H7 (cell line): ENCODE measurements at regions not wholly inside any gene's neighbourhood (a gene's known extent, or its start where the extent isn't known, plus 50 kb on each side); places are given as distances from the start of the nearest gene placed in this dataset.

Source experiments
- DNase-seq: peaks from one replicate; pipeline ENCODE4 v3.0.0; 2012
- H3K27me3 ChIP-seq: 2 replicates; pipeline ENCODE4 v1.6.0; 2011; ENCODE audit warnings: mild to moderate bottlenecking, low read length; ENCODE audit not compliant: control insufficient read depth, insufficient read depth
- H3K36me3 ChIP-seq: replicated peaks from 2 replicates; pipeline ENCODE4 v1.5.1; 2011; ENCODE audit warnings: low read length; ENCODE audit not compliant: control insufficient read depth, insufficient read depth
- H3K4me3 ChIP-seq: 2 replicates; pipeline ENCODE4 v1.5.1; 2011; ENCODE audit warnings: low read depth, mild to moderate bottlenecking, control low read depth, low read length, moderate library complexity; ENCODE audit not compliant: insufficient read depth

GRCh38 chr10:2130705-2131305 is 393.5 kb upstream of the ADARB2 start:
- no peak for DNase-seq
- no peaks in the 10 kb centered on the region for H3K27me3 ChIP-seq
- H3K36me3 ChIP-seq: no peaks in the 10 kb centered on the region
- H3K4me3 ChIP-seq: no peak overlapping the region

GRCh38 chr10:2128991-2129390 is 391.7 kb upstream of the ADARB2 start:
- H3K4me3 ChIP-seq: no peak overlapping the region
- H3K27me3 ChIP-seq: no peaks in the 10 kb centered on the region
- no peaks in the 10 kb centered on the region for H3K36me3 ChIP-seq
- no peak for DNase-seq

DNA sequence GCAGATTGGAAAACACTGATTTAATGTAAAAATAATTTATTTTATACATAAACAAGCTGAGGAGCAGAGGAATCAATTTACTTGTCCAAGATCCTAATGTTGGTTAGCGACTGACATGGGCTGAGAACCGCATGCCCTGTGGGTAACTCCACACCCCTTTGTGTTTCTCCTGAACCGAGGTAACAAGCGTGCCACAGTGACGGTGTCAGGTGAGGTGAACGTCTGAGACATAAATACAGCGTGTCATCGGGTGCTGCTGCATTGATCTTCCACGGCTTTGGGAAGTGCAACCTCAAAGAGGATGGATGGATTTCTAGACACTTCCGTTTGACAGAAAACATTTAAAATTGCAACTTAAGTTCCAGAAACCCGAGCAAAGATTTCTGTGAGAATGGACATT is 386.8 kb upstream of the ADARB2 start:
- no peak for DNase-seq
- H3K4me3 ChIP-seq: no peak overlapping the region
- no peaks in the 10 kb centered on the region for H3K36me3 ChIP-seq
- H3K27me3 ChIP-seq: no peaks in the 10 kb centered on the region

DNA sequence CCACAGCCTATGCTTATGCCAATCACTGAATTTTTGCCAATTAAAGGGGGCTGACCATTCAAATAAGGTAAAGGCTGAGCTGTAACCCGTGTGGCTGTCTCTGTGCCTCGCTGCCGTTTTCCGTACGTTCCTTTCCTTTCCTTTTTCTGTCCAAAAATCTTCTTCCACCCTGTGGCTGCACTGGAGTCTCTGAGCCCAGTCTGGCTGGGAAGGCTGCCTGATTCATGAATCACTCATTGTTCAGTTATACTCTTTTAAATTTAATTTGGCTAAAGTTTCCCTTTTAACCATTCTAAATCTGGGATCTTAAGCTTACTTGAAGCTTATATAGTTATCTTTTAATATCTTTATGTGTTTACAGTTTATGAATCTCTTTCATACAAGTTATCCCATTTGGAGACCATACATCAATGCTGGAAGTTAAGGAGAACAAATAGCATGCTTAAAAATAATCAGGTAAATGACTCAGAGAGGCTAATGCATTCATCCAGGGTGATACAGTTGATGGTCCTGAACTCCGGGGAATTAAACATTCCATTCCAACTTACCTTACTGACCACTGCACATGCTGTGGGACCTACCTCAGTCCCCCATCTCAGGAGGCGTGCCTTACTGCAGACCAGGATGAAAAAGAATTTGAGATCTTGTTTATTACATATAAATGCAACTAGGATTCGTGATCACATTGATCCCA is 385.3 kb upstream of the ADARB2 start:
- Histone ChIP-seq H3K27me3 (no peaks in the 10 kb centered on the region), H3K36me3 (no peaks in the 10 kb centered on the region), H3K4me3 (no peak overlapping the region)
- DNase-seq: no peak

DNA sequence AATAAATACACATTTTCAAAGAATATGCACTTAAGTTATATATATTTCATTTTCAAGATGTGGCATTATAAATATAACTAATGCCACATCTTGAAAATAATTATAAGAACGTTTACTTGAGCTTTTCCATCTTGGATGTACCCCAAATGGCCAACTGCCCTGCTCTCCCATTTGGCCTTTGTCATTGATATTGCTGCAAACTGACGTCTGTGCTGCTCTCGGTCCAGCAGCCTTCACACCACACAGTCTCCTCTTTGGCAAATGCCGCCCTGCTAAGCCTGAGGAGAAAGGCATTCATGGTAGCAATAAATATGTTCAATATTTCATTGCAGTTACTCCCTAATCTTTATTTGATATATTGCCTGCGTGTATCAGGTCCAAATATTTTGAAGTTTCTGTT is 384.6 kb upstream of the ADARB2 start:
- Histone ChIP-seq H3K27me3 (no peaks in the 10 kb centered on the region), H3K4me3 (no peak overlapping the region), H3K36me3 (no peaks in the 10 kb centered on the region)
- no peak for DNase-seq

- H3K36me3 ChIP-seq: no peaks in the 10 kb centered on the region
- no peaks in the 10 kb centered on the region for H3K27me3 ChIP-seq
- no peak overlapping the region for H3K4me3 ChIP-seq
- DNase-seq: no peak
These were observed 384.0 kb upstream of the ADARB2 start for GRCh38 chr10:2121315-2121714.

DNA sequence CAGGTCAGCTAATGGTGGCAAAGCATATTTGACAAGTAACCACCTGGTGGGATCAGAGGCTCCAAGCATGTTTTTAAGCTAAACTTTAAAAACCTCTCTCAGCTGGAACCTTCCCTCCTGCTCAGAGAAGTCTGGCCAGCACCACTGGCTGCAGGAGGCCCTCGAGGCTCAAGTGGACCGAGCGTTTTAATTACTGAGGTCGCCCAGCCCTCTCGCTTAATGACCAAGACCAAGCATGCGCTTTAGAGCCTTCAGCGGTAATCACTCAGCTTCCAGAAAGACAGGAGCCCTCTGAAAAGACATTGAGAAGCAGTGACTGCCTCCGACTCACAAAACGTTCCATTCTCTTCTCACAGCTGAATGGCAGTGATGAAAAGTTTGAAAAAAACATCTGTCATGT is 383.4 kb upstream of the ADARB2 start:
- Histone ChIP-seq H3K36me3 (no peaks in the 10 kb centered on the region), H3K27me3 (no peaks in the 10 kb centered on the region), H3K4me3 (no peak overlapping the region)
- no peak for DNase-seq

GRCh38 chr10:2119316-2119715 is 382.0 kb upstream of the ADARB2 start:
- H3K27me3 ChIP-seq: no peaks in the 10 kb centered on the region
- no peak overlapping the region for H3K4me3 ChIP-seq
- H3K36me3 ChIP-seq: no peaks in the 10 kb centered on the region
- DNase-seq: no peak

DNA sequence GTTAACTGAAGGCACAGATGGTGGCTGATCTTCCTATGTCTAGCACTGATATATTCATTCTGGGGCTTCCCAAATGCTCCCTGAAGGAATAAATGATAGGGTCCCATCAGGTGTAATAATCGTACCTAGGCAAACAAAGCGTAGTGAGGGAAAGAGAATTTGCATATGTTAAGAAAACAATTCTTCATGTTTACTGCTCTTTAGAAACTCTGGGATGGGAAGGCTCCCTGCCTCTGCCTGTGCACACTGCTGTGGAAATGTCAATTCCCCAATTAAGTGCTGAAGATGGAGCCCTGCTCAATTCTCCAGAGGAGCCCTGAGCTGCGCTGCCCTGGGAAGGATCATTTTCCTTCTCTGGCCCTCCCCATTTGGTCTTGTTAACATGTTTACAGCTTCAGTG is 380.9 kb upstream of the ADARB2 start:
- no peaks in the 10 kb centered on the region for H3K27me3 ChIP-seq
- H3K4me3 ChIP-seq: no peak overlapping the region
- H3K36me3 ChIP-seq: no peaks in the 10 kb centered on the region
- DNase-seq: no peak

- DNase-seq: no peak
- Histone ChIP-seq H3K4me3 (no peak overlapping the region), H3K36me3 (no peaks in the 10 kb centered on the region), H3K27me3 (no peaks in the 10 kb centered on the region)
These were observed 380.3 kb upstream of the ADARB2 start for GRCh38 chr10:2117641-2118040.

- no peak for DNase-seq
- H3K36me3 ChIP-seq: no peaks in the 10 kb centered on the region
- H3K4me3 ChIP-seq: no peak overlapping the region
- H3K27me3 ChIP-seq: no peaks in the 10 kb centered on the region
These were observed 374.6 kb upstream of the ADARB2 start for GRCh38 chr10:2111965-2112364.

DNA sequence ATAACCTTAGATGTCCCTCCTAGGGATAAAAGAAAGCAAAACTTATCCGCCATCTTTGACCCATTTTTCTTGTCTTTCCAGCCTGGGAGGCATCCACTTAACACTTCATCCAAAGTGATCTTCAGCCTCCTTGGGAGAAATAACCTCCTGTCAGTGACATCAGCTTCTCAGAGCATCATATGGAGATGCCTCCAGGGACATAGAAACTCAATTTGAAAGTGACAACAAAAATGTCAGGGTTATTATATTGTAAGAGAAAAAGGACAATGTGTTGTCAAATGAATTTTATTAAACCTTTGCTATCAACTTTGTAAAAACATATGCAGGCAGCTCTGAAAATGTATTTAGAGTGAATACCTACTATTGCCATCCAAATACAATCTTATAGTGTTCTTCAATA is 371.2 kb upstream of the ADARB2 start:
- H3K36me3 ChIP-seq: no peaks in the 10 kb centered on the region
- no peaks in the 10 kb centered on the region for H3K27me3 ChIP-seq
- H3K4me3 ChIP-seq: no peak overlapping the region
- no peak for DNase-seq

DNA sequence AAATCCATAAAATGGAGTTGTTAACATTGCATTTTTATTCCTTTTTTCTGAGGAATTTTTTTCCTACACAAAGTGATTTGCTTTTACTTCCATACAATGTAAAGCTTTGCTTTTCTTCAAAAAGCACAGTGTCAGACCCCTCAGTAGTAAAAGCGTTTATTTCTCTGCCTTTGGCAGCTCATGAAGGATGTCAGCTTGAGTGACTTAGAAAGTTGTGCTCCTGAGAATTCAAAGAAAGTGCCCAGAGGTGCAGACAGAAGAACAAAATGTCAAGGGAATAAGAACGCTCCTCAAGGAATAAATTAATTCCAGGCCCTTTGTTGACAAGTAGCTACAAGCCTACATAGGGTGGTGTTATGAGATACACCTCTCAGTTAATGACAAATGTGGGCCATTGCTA is 369.3 kb upstream of the ADARB2 start:
- DNase-seq: no peak
- H3K36me3 ChIP-seq: no peaks in the 10 kb centered on the region
- H3K4me3 ChIP-seq: no peak overlapping the region
- no peaks in the 10 kb centered on the region for H3K27me3 ChIP-seq

DNA sequence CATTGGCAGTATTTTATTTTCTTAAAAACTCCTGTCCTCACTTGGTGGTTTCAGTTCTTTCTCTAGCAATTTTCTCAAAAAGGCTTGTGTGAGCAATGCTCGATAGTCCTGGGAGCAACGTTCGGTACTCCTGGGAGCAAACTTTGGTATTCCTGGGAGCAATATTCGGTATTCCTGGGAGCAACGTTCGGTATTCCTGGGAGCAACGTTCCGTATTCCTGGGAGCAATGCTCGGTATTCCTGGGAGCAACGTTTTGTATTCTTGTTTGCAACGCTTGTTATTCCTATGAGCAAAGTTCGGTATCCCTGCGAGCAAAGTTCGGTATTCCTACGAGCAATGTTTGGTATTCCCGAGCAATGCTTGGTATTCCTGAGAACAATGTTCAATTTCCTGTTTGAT is 362.0 kb upstream of the ADARB2 start:
- no peaks in the 10 kb centered on the region for H3K36me3 ChIP-seq
- no peak for DNase-seq
- no peak overlapping the region for H3K4me3 ChIP-seq
- no peaks in the 10 kb centered on the region for H3K27me3 ChIP-seq

DNA sequence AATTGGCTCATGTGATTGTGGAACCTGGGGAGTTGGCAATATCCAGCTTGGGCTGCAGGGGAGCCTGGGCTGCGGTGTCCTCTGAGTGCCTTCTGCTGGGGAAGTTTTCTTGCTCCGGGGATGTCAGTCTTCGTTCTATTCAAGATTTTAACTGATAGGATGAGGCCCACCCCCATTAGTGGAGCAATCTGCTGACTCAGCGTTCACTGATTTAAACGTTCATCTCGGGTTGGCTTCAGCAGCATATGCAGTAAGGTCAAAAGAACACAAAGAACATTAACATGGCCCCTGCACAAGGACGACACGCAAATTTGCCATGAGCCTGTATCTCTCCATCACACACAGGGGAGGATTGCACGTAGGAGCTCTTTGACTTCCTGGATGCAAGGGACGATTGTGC is 360.6 kb upstream of the ADARB2 start:
- H3K27me3 ChIP-seq: no peaks in the 10 kb centered on the region
- no peak overlapping the region for H3K4me3 ChIP-seq
- no peaks in the 10 kb centered on the region for H3K36me3 ChIP-seq
- no peak for DNase-seq

DNA sequence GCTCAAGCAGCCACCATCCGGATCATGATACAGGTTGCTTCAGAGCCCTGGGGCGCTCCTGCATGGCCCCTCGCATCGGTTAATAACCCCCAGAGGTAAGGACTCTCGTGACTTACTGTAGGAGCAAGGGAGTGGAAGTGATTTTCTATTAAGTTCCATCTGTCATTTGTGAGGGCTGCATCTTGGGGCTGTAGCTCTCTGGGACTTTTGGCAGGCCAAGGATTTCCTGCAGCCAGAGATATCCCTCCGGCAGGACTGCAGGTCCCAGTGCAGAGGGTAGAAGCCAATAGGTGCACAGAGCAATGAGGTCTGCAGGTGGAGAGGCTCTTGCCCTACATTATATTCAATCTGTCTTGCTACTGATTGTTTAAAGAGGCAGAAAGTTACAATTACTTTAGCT is 356.8 kb upstream of the ADARB2 start:
- DNase-seq: no peak
- no peaks in the 10 kb centered on the region for H3K36me3 ChIP-seq
- no peaks in the 10 kb centered on the region for H3K27me3 ChIP-seq
- H3K4me3 ChIP-seq: no peak overlapping the region
